Activated naive CD4-positive, alpha-beta T cell treated with anti-CD3 and anti-CD28 coated beads, Interleukin-2, amount 50 U/mL, for 72 hours (primary cell): ENCODE measurements at regions not wholly inside any gene's neighbourhood (a gene's known extent, or its start where the extent isn't known, plus 50 kb on each side); places are given as distances from the start of the nearest gene placed in this dataset.
"Not testable (repeated sequence)": the region's sequence is repeated elsewhere in the genome, so short reads cannot be mapped to it uniquely, and the experiment has no call there.

Source experiments
- ATAC-seq, 2 donors: fragments of 150-1000 bp; cut with Tn5 transposase; 2 replicates each; pipeline ENCODE4 v1.10.0; 2021; ENCODE audit warnings: mild to moderate bottlenecking in 2 of 2, moderate library complexity in 2 of 2
- DNase-seq, 2 donors: peaks; one replicate each; pipeline ENCODE4 v3.0.0; 2021 to 2022; ENCODE audit warnings: low spot score in 2 of 2
- H3K27ac Mint-ChIP-seq, 2 donors: one replicate each; pipeline ENCODE4 v1.8.0; 2022; ENCODE audit warnings: mild to moderate bottlenecking in 2 of 2, mixed read lengths in 2 of 2
- H3K36me3 Mint-ChIP-seq, 2 donors: one replicate each; pipeline ENCODE4 v1.8.0; 2022; ENCODE audit warnings: mixed read lengths in 2 of 2
- H3K9me3 Mint-ChIP-seq, 2 donors: one replicate each; pipeline ENCODE4 v1.8.0; 2022; ENCODE audit warnings: mixed read lengths in 2 of 2

- not testable (repeated sequence) for H3K9me3 Mint-ChIP-seq, H3K27ac Mint-ChIP-seq, H3K36me3 Mint-ChIP-seq, DNase-seq, ATAC-seq
Observed at GRCh38 chr2:91575701-91576100, 2884.2 kb downstream of the RPIA start.

GRCh38 chr2:91577406-91577805 is 2885.9 kb downstream of the RPIA start:
- ATAC-seq, H3K36me3 Mint-ChIP-seq, DNase-seq, H3K9me3 Mint-ChIP-seq, H3K27ac Mint-ChIP-seq: not testable (repeated sequence)

DNA sequence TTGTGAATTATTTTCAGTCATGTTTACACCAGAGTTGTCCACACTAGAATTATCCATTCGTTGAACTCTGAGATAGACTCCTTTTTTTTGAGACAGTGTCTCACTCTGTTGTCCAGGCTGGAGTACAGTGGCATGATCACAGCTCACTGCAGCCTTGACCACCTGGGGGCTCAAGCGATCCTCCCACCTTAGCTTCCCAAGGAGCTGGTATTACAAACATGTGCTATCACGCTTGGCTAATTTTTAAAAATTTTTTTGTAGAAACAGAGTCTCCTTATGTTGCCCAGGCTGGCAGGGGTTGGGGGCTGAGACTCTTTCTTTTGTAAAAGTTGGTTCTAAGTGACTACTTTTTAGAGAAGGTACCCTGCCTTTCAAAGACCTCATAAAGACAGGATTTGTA is 2887.2 kb downstream of the RPIA start:
- not testable (repeated sequence) for DNase-seq, H3K36me3 Mint-ChIP-seq, ATAC-seq, H3K27ac Mint-ChIP-seq, H3K9me3 Mint-ChIP-seq

- not testable (repeated sequence) for H3K27ac Mint-ChIP-seq, H3K36me3 Mint-ChIP-seq, ATAC-seq, DNase-seq, H3K9me3 Mint-ChIP-seq
Observed at GRCh38 chr2:91579555-91579954, 2888.1 kb downstream of the RPIA start.

DNA sequence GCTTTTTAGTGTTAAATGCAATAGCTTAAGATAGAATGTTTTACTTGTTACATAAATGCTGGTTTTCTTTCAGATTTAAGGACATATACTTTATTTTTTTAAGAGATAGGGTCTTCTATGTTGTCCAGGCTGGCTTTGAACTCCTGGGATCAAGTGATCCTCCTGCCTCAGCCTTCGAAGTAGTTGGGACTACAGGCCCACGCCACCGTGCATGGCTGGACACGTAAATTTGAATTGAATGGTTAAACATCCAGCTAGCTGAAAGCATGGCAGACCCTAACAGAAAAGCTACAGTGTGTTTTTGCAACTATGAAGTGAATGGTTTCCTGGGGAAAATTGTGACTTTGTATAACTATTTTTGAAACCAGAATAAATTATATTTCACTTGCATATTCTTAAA is 2888.6 kb downstream of the RPIA start:
- not testable (repeated sequence) for H3K36me3 Mint-ChIP-seq, DNase-seq, H3K9me3 Mint-ChIP-seq, H3K27ac Mint-ChIP-seq, ATAC-seq

GRCh38 chr2:91587098-91587497 is 2895.6 kb downstream of the RPIA start:
- not testable (repeated sequence) for ATAC-seq, DNase-seq, H3K27ac Mint-ChIP-seq, H3K9me3 Mint-ChIP-seq
- H3K36me3 Mint-ChIP-seq, result peaks cover 9 to 13% of the 10 kb centered on the region in 2 donors

- not testable (repeated sequence) for H3K9me3 Mint-ChIP-seq, ATAC-seq, DNase-seq, H3K27ac Mint-ChIP-seq
- H3K36me3 Mint-ChIP-seq, result peaks cover 9 to 13% of the 10 kb centered on the region in 2 donors
Observed at GRCh38 chr2:91587908-91588535, 2896.5 kb downstream of the RPIA start.

DNA sequence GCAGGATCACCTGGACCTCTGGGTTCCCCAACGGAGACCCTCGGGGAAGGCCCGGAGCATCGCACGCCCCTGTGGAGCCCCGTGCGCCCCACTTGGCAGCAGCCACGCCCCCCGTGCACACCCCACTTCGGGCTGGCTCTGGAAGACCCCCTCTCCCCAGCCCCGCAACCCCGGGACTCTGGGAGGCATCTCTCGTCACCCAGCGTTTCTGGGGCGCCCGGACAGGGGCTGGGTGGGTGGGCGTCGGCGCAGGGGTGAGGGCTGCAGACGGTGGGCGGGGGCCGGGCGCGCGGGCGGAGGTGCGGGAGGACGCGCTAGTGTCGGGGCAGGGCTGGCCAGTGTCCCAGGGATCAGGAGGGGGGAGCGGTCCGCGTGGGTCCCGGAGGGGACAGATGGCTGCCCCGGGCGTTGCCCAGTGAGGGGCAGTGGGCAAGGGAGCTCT is 2897.3 kb downstream of the RPIA start:
- not testable (repeated sequence) for ATAC-seq, DNase-seq, H3K27ac Mint-ChIP-seq, H3K9me3 Mint-ChIP-seq
- peaks cover 9 to 13% of the 10 kb centered on the region in 2 donors for H3K36me3 Mint-ChIP-seq

DNA sequence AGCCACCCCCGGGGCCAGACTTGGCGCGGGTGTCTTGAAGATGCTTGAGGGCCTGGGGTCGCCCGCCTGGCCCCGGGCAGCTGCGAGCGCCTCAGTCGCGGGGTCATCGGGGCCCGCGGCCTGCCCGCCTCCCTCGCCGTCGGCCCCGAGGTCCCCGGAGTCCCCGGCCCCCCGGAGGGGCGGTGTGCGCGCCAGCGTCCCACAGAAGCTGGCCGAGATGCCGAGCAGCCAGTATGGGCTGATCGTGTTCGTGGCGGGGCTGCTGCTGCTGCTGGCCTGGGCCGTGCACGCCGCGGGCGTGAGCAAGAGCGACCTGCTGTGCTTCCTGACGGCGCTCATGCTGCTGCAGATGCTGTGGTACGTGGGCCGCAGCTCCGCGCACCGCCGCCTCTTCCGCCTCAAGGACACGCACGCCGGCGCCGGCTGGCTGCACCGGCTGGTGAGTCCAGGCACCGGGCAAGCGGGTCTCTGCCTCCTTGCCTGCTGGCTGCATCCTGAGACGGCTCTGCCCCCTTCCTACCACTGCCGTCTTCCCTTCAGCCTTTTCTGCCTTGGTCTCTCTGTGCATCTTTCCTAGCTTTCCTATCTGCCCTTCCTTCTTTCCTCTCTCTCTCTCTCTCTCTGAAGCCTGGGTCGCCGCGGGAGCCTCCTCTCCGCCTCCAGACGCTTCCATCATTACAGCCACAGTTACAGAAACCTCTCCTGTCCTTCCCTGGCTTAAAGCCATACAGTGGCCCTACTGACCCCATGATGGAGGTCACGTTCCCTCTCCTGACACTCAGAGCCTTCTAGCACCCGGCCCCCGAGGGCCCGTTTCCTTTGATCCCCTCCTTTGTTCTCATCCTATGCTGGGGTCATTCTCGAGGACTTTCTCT is 2898.2 kb downstream of the RPIA start:
- not testable (repeated sequence) for ATAC-seq

GRCh38 chr2:91590381-91590780 is 2898.9 kb downstream of the RPIA start:
- H3K27ac Mint-ChIP-seq, ATAC-seq, H3K9me3 Mint-ChIP-seq, DNase-seq: not testable (repeated sequence)
- H3K36me3 Mint-ChIP-seq, result peaks cover 9 to 13% of the 10 kb centered on the region in 2 donors

More for the DNA sequence above, 2898.2 kb downstream of the RPIA start:
- peaks cover 9 to 13% of the 10 kb centered on the region in 2 donors for H3K36me3 Mint-ChIP-seq
- H3K9me3 Mint-ChIP-seq, DNase-seq, H3K27ac Mint-ChIP-seq: not testable (repeated sequence)

DNA sequence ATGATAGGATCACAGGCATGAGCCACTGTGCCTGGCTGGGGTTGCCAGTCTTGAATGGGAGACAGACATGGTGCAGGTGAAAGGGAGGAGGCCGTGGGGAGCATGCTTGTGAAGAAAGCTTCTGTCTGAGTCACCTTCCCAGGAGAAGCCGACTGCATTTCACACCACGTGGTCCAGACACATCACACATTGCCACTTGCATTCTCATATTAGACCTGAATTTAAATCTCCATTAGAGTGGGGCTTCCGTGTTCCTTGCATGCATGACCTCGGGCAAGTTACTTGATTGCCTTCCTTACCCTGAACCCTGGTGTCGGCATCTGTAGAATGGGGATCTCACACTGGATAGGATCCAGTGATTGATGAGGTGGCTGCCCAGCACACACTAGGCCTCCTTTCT is 2899.6 kb downstream of the RPIA start:
- H3K36me3 Mint-ChIP-seq, result peaks cover 9 to 13% of the 10 kb centered on the region in 2 donors
- not testable (repeated sequence) for H3K27ac Mint-ChIP-seq, DNase-seq, ATAC-seq, H3K9me3 Mint-ChIP-seq

DNA sequence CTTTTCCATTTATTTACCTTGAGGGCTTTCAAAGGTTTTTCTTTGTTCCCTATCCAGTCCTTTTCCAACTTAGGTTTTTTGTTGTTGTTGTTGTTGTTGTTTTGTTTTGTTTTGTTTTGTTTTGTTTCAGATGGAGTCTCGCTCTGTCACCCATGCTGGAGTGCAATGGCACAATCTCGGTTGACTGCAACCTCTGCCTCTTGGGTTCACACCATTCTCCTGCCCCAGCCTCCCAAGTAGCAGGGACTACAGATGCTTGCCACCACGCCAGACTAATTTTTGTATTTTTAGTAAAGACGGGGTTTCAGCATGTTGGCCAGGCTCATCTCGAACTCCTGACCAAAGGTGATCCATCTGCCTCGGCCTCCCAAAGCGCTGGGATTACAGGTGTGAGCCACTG is 2906.0 kb downstream of the RPIA start:
- not testable (repeated sequence) for ATAC-seq, H3K36me3 Mint-ChIP-seq, H3K27ac Mint-ChIP-seq, DNase-seq
- H3K9me3 Mint-ChIP-seq, result peaks cover 10% of the 10 kb centered on the region in 2 donors

DNA sequence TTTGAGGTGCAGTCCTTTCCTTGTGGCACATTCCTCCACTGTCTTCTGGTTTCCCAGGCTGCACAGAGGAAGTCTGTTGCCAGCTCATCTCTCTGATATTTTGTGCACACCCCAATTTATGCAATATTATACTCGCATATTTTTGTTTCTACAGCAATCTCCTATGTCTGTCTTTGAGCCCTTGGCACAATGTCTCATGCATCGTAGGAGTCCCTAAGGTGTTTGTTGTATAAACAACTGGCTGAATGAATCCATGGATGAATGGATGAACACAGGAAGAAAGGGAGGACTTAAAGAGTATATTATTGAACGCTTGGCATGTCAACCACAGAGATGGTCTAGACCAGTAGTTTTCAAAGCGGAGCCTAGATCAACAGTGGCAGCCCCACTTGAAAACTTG is 2907.0 kb downstream of the RPIA start:
- not testable (repeated sequence) for ATAC-seq, DNase-seq, H3K36me3 Mint-ChIP-seq, H3K27ac Mint-ChIP-seq
- H3K9me3 Mint-ChIP-seq, result peaks cover 10% of the 10 kb centered on the region in 2 donors

DNA sequence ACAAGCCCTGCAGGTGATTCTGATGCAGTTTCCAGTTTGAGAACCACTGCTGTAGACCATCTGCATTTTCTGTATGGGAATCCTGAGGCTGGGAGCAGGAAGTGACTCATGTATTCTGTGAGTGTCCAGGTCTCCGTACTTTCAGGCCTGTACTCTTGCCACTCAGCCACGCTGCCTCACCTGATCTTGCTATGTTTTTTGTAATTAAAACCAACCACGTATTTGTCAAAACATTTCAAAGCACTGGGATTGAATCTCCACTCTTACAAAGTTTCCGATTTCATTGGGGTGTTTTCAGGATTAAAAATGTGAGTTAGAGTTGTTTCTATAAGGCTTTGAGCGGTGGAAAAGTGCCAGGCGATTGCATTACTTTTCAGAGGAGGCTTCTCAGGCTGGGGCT is 2907.5 kb downstream of the RPIA start:
- H3K27ac Mint-ChIP-seq, ATAC-seq, H3K36me3 Mint-ChIP-seq, DNase-seq: not testable (repeated sequence)
- H3K9me3 Mint-ChIP-seq, result peaks cover 10% of the 10 kb centered on the region in 2 donors

GRCh38 chr2:91602860-91603259 is 2911.4 kb downstream of the RPIA start:
- H3K27ac Mint-ChIP-seq, DNase-seq, ATAC-seq, H3K36me3 Mint-ChIP-seq, H3K9me3 Mint-ChIP-seq: not testable (repeated sequence)

GRCh38 chr2:91603996-91604395 is 2912.5 kb downstream of the RPIA start:
- DNase-seq, H3K9me3 Mint-ChIP-seq, ATAC-seq, H3K36me3 Mint-ChIP-seq, H3K27ac Mint-ChIP-seq: not testable (repeated sequence)

GRCh38 chr2:91604629-91605028 is 2913.2 kb downstream of the RPIA start:
- not testable (repeated sequence) for H3K27ac Mint-ChIP-seq, ATAC-seq, H3K36me3 Mint-ChIP-seq, H3K9me3 Mint-ChIP-seq, DNase-seq
